GM23338 (cell line): ENCODE measurements at regions not wholly inside any gene's neighbourhood (a gene's known extent, or its start where the extent isn't known, plus 50 kb on each side); places are given as distances from the start of the nearest gene placed in this dataset.

Experiments
- ATAC-seq: fragments of 200-7000 bp; cut with Tn5 transposase; 3 replicates; pipeline ENCODE4 v1.9.1; 2020
- DNase-seq: peaks from one replicate; pipeline ENCODE4 v3.0.0-alpha.2; 2015; ENCODE audit warnings: low spot score
- H2AFZ ChIP-seq: fragments of 200-600 bp; sonication (generic); 2 replicates; pipeline ENCODE4 v1.8.0; 2016; ENCODE audit warnings: antibody characterized with exemption, mild to moderate bottlenecking, moderate library complexity
- H3F3A ChIP-seq: fragments of 200-600 bp; sonication (generic); replicated peaks from 2 replicates; pipeline ENCODE4 v1.8.0; 2017; ENCODE audit warnings: antibody characterized with exemption, mixed run types, low read depth
- H3K27ac ChIP-seq: fragments of 200-600 bp; sonication (generic); 2 replicates; pipeline ENCODE4 v1.6.1; 2016; ENCODE audit warnings: low read depth
- H3K27me3 ChIP-seq: fragments of 200-600 bp; sonication (generic); 2 replicates; pipeline ENCODE4 v1.8.0; 2016; ENCODE audit warnings: mild to moderate bottlenecking, mixed run types, moderate library complexity; ENCODE audit not compliant: insufficient read depth
- H3K36me3 ChIP-seq: fragments of 200-600 bp; sonication (generic); 2 replicates; pipeline ENCODE4 v1.8.0; 2016; ENCODE audit warnings: mild to moderate bottlenecking; ENCODE audit not compliant: insufficient read depth
- H3K4me1 ChIP-seq: fragments of 200-600 bp; sonication (generic); 2 replicates; pipeline ENCODE4 v1.8.0; 2016; ENCODE audit warnings: mild to moderate bottlenecking, moderate library complexity; ENCODE audit not compliant: insufficient read depth
- H3K4me2 ChIP-seq: fragments of 200-600 bp; sonication (generic); 2 replicates; pipeline ENCODE4 v1.7.1; 2017; ENCODE audit warnings: mixed run types
- H3K4me3 ChIP-seq: fragments of 200-600 bp; sonication (generic); 2 replicates; pipeline ENCODE4 v1.6.1; 2016; ENCODE audit warnings: mixed run types
- H3K79me2 ChIP-seq: fragments of 200-600 bp; sonication (generic); replicated peaks from 2 replicates; pipeline ENCODE4 v1.8.0; 2017; ENCODE audit warnings: mild to moderate bottlenecking; ENCODE audit not compliant: insufficient read depth
- H3K9me2 ChIP-seq: fragments of 200-600 bp; sonication (generic); 2 replicates; pipeline ENCODE4 v1.8.0; 2017; ENCODE audit not compliant: insufficient read depth
- H4K20me1 ChIP-seq: fragments of 200-600 bp; sonication (generic); replicated peaks from 2 replicates; pipeline ENCODE4 v1.8.0; 2017; ENCODE audit warnings: mild to moderate bottlenecking; ENCODE audit not compliant: insufficient read depth
- H3K27ac Mint-ChIP-seq: 2 replicates; pipeline ENCODE4 v1.8.0; 2020; ENCODE audit warnings: inconsistent platforms, mild to moderate bottlenecking, moderate library complexity, mixed read lengths
- H3K27me3 Mint-ChIP-seq: 3 replicates; pipeline ENCODE4 v1.8.0; 2022; ENCODE audit warnings: low read depth, mild to moderate bottlenecking, moderate library complexity, mixed read lengths, inconsistent platforms; ENCODE audit not compliant: insufficient read depth, poor library complexity
- H3K36me3 Mint-ChIP-seq: 3 replicates; pipeline ENCODE4 v1.8.0; 2021; ENCODE audit warnings: low read depth, mild to moderate bottlenecking, inconsistent platforms, moderate library complexity, mixed read lengths
- H3K4me1 Mint-ChIP-seq: 3 replicates; pipeline ENCODE4 v1.8.0; 2020; ENCODE audit warnings: mild to moderate bottlenecking, inconsistent platforms, mixed read lengths
- H3K4me3 Mint-ChIP-seq: 3 replicates; pipeline ENCODE4 v1.8.0; 2021; ENCODE audit warnings: moderate library complexity, mild to moderate bottlenecking, inconsistent platforms, mixed read lengths
- H3K9me3 Mint-ChIP-seq: 3 replicates; pipeline ENCODE4 v1.8.0; 2020; ENCODE audit warnings: moderate library complexity, mild to moderate bottlenecking, inconsistent platforms, mixed read lengths
- CREB1 ChIP-seq: fragments of 250-450 bp; sonication (Bioruptor Pico); IDR thresholded peaks from 2 replicates; pipeline ENCODE4 v1.5.0; 2020; ENCODE audit warnings: low read depth, mild to moderate bottlenecking, moderate library complexity
- EZH2phosphoT487 ChIP-seq: fragments of 200-600 bp; sonication (generic); IDR thresholded peaks from one replicate; pipeline ENCODE4 v1.8.1; 2018; ENCODE audit warnings: antibody characterized with exemption; ENCODE audit not compliant: unreplicated experiment
- JUNB ChIP-seq: IDR thresholded peaks from one replicate; pipeline ENCODE4 v1.6.1; 2016; ENCODE audit warnings: antibody characterized with exemption; ENCODE audit not compliant: unreplicated experiment
- ZNF114 ChIP-seq: fragments of 250-450 bp; sonication (Bioruptor Pico); IDR thresholded peaks from 2 replicates; pipeline ENCODE4 v1.5.0; 2020; ENCODE audit warnings: mild to moderate bottlenecking, moderate library complexity
- TF ChIP-seq, protein P1 (sequence below): fragments of 250-450 bp; sonication (Bioruptor Pico); IDR thresholded peaks from 2 replicates; pipeline ENCODE4 v1.5.0; 2020; ENCODE audit warnings: mild to moderate bottlenecking, moderate library complexity
- TF ChIP-seq, protein P2 (sequence below): IDR thresholded peaks from 2 replicates; pipeline ENCODE4 v1.6.1; 2016; ENCODE audit warnings: antibody characterized with exemption
- TF ChIP-seq, protein P3 (sequence below), 2 experiments: fragments of 200-600 bp in 1 of 2; sonication (generic) in 1 of 2; conservative IDR thresholded peaks; 2 replicates each; pipeline versions ENCODE4 v1.5.1 to v1.6.1; 2016 to 2017; ENCODE audit warnings: antibody characterized with exemption in 2 of 2, low read depth in 2 of 2, mild to moderate bottlenecking in 2 of 2, moderate library complexity in 1 of 2

DNA sequence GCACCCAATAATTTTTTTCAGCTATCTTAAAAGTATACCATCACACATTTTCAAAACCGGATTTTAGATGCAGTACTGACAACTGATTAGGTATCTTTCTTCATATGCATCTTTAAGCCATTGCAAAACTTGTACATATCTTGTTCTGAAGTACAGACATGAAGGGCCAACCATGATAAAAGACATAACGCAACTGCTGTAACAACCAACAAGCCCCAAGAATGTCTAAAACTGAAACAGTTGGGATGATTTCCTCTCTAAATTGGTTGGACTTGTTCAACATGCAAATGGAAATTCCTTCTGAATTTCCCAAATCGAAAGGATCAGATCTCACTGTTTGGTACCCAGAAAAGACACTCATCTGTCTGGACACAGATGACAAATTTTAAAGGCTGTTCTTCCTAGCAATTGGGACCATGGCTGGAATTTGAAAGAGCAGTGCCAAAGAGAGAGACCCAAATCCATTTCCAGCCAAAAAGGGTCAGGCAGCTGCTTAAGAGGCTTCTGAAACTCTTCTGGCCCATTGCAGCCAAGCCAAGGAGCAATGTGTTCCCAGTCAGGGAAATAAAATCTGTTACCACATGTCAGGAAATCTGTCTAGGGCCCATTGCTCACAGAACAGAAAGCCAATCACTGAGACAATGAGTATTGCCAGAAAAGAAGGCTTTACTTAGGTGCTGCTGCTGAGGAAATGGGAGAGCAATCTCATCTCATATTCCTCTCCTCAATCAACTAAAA, 1122.4 kb upstream of the USP15 start:
- H3K36me3 Mint-ChIP-seq = no peaks in the 10 kb centered on the region
- no peak overlapping the region for H3K27ac ChIP-seq
- no peak overlapping the region for H3K27ac Mint-ChIP-seq
- H4K20me1 ChIP-seq = no peaks in the 10 kb centered on the region
- H2AFZ ChIP-seq = no peak overlapping the region; the same call in 1 of the 2 replicates
- H3K36me3 ChIP-seq = no peaks in the 10 kb centered on the region
- H3K79me2 ChIP-seq = no peaks in the 10 kb centered on the region
- DNase-seq (no peak), ATAC-seq (no peak)
- no peak overlapping the region for H3K4me3 Mint-ChIP-seq
- no peaks in the 10 kb centered on the region for H3K4me1 Mint-ChIP-seq
- no peaks in the 10 kb centered on the region for H3K4me1 ChIP-seq
- no peak for TF ChIP-seq JUNB
- TF ChIP-seq, protein P1, sequence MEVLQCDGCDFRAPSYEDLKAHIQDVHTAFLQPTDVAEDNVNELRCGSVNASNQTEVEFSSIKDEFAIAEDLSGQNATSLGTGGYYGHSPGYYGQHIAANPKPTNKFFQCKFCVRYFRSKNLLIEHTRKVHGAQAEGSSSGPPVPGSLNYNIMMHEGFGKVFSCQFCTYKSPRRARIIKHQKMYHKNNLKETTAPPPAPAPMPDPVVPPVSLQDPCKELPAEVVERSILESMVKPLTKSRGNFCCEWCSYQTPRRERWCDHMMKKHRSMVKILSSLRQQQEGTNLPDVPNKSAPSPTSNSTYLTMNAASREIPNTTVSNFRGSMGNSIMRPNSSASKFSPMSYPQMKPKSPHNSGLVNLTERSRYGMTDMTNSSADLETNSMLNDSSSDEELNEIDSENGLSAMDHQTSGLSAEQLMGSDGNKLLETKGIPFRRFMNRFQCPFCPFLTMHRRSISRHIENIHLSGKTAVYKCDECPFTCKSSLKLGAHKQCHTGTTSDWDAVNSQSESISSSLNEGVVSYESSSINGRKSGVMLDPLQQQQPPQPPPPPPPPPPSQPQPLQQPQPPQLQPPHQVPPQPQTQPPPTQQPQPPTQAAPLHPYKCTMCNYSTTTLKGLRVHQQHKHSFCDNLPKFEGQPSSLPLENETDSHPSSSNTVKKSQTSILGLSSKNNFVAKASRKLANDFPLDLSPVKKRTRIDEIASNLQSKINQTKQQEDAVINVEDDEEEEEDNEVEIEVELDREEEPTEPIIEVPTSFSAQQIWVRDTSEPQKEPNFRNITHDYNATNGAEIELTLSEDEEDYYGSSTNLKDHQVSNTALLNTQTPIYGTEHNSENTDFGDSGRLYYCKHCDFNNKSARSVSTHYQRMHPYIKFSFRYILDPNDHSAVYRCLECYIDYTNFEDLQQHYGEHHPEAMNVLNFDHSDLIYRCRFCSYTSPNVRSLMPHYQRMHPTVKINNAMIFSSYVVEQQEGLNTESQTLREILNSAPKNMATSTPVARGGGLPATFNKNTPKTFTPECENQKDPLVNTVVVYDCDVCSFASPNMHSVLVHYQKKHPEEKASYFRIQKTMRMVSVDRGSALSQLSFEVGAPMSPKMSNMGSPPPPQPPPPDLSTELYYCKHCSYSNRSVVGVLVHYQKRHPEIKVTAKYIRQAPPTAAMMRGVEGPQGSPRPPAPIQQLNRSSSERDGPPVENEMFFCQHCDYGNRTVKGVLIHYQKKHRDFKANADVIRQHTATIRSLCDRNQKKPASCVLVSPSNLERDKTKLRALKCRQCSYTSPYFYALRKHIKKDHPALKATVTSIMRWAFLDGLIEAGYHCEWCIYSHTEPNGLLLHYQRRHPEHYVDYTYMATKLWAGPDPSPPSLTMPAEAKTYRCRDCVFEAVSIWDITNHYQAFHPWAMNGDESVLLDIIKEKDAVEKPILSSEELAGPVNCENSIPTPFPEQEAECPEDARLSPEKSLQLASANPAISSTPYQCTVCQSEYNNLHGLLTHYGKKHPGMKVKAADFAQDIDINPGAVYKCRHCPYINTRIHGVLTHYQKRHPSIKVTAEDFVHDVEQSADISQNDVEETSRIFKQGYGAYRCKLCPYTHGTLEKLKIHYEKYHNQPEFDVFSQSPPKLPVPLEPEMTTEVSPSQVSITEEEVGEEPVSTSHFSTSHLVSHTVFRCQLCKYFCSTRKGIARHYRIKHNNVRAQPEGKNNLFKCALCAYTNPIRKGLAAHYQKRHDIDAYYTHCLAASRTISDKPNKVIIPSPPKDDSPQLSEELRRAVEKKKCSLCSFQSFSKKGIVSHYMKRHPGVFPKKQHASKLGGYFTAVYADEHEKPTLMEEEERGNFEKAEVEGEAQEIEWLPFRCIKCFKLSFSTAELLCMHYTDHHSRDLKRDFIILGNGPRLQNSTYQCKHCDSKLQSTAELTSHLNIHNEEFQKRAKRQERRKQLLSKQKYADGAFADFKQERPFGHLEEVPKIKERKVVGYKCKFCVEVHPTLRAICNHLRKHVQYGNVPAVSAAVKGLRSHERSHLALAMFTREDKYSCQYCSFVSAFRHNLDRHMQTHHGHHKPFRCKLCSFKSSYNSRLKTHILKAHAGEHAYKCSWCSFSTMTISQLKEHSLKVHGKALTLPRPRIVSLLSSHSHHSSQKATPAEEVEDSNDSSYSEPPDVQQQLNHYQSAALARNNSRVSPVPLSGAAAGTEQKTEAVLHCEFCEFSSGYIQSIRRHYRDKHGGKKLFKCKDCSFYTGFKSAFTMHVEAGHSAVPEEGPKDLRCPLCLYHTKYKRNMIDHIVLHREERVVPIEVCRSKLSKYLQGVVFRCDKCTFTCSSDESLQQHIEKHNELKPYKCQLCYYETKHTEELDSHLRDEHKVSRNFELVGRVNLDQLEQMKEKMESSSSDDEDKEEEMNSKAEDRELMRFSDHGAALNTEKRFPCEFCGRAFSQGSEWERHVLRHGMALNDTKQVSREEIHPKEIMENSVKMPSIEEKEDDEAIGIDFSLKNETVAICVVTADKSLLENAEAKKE (CRISPR knock-in tag) = no peak
- no peak for TF ChIP-seq ZNF114 (CRISPR knock-in tag)
- TF ChIP-seq, protein P2, sequence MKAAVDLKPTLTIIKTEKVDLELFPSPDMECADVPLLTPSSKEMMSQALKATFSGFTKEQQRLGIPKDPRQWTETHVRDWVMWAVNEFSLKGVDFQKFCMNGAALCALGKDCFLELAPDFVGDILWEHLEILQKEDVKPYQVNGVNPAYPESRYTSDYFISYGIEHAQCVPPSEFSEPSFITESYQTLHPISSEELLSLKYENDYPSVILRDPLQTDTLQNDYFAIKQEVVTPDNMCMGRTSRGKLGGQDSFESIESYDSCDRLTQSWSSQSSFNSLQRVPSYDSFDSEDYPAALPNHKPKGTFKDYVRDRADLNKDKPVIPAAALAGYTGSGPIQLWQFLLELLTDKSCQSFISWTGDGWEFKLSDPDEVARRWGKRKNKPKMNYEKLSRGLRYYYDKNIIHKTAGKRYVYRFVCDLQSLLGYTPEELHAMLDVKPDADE = no peak
- TF ChIP-seq EZH2phosphoT487 = no peak
- TF ChIP-seq, protein P3, sequence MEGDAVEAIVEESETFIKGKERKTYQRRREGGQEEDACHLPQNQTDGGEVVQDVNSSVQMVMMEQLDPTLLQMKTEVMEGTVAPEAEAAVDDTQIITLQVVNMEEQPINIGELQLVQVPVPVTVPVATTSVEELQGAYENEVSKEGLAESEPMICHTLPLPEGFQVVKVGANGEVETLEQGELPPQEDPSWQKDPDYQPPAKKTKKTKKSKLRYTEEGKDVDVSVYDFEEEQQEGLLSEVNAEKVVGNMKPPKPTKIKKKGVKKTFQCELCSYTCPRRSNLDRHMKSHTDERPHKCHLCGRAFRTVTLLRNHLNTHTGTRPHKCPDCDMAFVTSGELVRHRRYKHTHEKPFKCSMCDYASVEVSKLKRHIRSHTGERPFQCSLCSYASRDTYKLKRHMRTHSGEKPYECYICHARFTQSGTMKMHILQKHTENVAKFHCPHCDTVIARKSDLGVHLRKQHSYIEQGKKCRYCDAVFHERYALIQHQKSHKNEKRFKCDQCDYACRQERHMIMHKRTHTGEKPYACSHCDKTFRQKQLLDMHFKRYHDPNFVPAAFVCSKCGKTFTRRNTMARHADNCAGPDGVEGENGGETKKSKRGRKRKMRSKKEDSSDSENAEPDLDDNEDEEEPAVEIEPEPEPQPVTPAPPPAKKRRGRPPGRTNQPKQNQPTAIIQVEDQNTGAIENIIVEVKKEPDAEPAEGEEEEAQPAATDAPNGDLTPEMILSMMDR (conservative IDR thresholded peaks at IDR 0.05; ENCODE audit: low read depth in 2 of 2) = no peak
- TF ChIP-seq CREB1 (CRISPR knock-in tag) = no peak
- no peaks in the 10 kb centered on the region; the same call in 1 of the 2 replicates for H3K9me2 ChIP-seq
- H3K27me3 Mint-ChIP-seq = no peaks in the 10 kb centered on the region
- H3K27me3 ChIP-seq = no peaks in the 10 kb centered on the region
- no peaks in the 10 kb centered on the region for H3F3A ChIP-seq
- H3K4me2 ChIP-seq = no peak overlapping the region
- H3K4me3 ChIP-seq = no peak overlapping the region
- H3K9me3 Mint-ChIP-seq = 0 out of 3 replicates have a peak, but pooled peaks cover 4% of the 10 kb centered on the region
